ENCODE measurements at regions not wholly inside any gene's neighbourhood (a gene's known extent, or its start where the extent isn't known, plus 50 kb on each side); places are given as distances from the start of the nearest gene placed in this dataset.

GRCh38 chr13:70842062-70842644 is 733.9 kb upstream of the KLHL1 start:
- TF ChIP-seq CTCF (IDR thresholded peaks at IDR 0.05; ENCODE audit: low read depth, low read length), result no peak
- no peak for TF ChIP-seq MAX (IDR thresholded peaks at IDR 0.05; ENCODE audit: low read depth, low read length)
- no peak for TF ChIP-seq POLR2A (IDR thresholded peaks at IDR 0.05; ENCODE audit: extremely low read depth, insufficient read length)
- TF ChIP-seq MYC (IDR thresholded peaks at IDR 0.05; ENCODE audit: low read depth, low read length), result no peak

All from NB4 (cell line).